ENCODE measurements at regions not wholly inside any gene's neighbourhood (a gene's known extent, or its start where the extent isn't known, plus 50 kb on each side); places are given as distances from the start of the nearest gene placed in this dataset.
A peak's percentile ranks its signal among the peaks of the same experiment; 100 is the strongest.

DNA sequence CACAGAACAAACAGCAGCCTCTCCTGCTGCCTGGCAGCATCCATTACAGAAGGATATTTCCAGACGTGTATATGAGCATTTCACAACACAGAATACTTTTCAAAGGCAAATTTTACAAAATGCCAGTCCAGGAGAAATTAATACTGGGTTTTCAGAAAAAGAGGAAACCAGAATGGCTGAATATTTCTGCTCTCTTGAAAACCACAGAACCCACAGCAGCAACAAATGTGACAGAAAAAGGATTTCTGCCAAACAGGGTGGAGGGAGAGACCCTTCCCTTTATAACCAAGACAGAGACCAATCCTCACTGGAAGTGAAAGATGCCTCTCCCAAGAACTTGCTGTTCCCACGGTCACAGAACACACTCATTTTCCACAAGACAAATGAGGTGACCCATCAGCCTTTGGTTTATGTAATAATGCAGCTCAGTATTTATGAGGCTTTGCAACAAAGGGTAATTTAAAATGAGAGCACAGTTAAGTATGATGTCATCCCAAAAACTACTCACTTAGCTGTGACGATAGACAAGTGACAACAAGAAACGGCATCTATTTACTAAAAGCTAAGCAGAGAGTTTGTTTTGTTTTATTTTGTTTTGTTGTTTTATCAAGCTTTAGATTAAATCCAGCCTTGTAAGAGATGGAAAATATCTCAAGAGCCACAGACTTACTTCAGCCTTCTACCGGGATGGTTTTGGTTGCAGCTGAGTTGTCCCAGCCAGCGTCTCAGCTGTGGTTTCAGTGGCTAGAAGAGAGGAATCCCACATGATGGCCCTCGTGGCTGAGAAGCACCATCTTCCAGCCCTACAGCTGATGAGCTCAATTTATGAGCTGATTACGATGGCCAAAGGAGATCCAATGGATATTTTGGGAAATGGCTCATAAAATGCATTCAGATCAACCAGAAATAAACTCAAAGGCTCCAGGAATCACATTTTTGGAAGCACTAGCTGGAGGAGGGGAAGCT lies 249.3 kb upstream of the AGAP1 start:
- Histone ChIP-seq H3K4me1 (ENCODE audit: insufficient read depth) (no peaks in the 10 kb centered on the region), H3K4me2 (no peak overlapping the region)
- DNase-seq (ENCODE audit: low spot score) = no peak

DNA sequence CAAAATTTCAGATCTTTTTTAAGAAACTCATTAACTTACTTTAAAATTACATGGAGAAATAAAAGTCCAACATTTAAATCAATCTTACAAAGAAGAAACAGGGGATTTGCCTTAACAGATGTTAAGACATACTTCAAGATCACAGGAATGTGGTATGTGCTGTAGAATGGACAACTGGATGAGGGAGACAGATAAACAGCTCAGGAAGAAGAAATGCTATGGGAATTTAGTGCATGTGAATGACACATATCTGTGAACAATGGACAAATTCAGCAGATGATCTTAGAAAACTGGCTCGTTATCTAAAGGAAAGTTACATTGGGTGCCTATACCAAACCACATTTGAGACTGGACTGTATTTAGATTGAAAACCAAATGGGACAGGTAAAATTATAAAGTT lies 246.8 kb upstream of the AGAP1 start:
- no peaks in the 10 kb centered on the region for H4K20me1 ChIP-seq (ENCODE audit: insufficient read depth, poor library complexity, severe bottlenecking)
- no peaks in the 10 kb centered on the region for H3K27me3 ChIP-seq
- H3K9me3 ChIP-seq (ENCODE audit: low read depth) = no peaks in the 10 kb centered on the region
- H3K27ac ChIP-seq = no peak overlapping the region
- H2AFZ ChIP-seq = no peak overlapping the region
- no peak overlapping the region for H3K4me3 ChIP-seq
- no peaks in the 10 kb centered on the region for H3K9me2 ChIP-seq (replicated peaks; ENCODE audit: insufficient read depth)
- 92% methylated on average over 1 of the region's 1 CpG for WGBS (ENCODE audit: low lambda C conversion rate, missing lambda C conversion rate)
- no peak overlapping the region for H3K4me2 ChIP-seq
- H3K79me2 ChIP-seq = no peaks in the 10 kb centered on the region
- no peak for TF ChIP-seq EZH2 (IDR thresholded peaks at IDR 0.05; ENCODE audit: borderline replicate concordance)
- no peak for TF ChIP-seq EZH2phosphoT487 (IDR thresholded peaks at IDR 0.05; ENCODE audit: low read depth, severe bottlenecking, unreplicated experiment)
- TF ChIP-seq, protein P1, sequence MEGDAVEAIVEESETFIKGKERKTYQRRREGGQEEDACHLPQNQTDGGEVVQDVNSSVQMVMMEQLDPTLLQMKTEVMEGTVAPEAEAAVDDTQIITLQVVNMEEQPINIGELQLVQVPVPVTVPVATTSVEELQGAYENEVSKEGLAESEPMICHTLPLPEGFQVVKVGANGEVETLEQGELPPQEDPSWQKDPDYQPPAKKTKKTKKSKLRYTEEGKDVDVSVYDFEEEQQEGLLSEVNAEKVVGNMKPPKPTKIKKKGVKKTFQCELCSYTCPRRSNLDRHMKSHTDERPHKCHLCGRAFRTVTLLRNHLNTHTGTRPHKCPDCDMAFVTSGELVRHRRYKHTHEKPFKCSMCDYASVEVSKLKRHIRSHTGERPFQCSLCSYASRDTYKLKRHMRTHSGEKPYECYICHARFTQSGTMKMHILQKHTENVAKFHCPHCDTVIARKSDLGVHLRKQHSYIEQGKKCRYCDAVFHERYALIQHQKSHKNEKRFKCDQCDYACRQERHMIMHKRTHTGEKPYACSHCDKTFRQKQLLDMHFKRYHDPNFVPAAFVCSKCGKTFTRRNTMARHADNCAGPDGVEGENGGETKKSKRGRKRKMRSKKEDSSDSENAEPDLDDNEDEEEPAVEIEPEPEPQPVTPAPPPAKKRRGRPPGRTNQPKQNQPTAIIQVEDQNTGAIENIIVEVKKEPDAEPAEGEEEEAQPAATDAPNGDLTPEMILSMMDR (IDR thresholded peaks at IDR 0.05; ENCODE audit: poor library complexity) = no peak
- DNase-seq (ENCODE audit: low spot score) = no peak
- H3K36me3 ChIP-seq (replicated peaks; ENCODE audit: insufficient read depth, low read depth) = no peaks in the 10 kb centered on the region
- H3K4me1 ChIP-seq (ENCODE audit: insufficient read depth) = no peaks in the 10 kb centered on the region

More for the DNA sequence above, 249.3 kb upstream of the AGAP1 start:
- Histone ChIP-seq H4K20me1 (ENCODE audit: insufficient read depth, poor library complexity, severe bottlenecking) (no peaks in the 10 kb centered on the region), H3K27me3 (no peaks in the 10 kb centered on the region), H3K79me2 (no peaks in the 10 kb centered on the region), H3K4me3 (no peak overlapping the region), H3K36me3 (replicated peaks; ENCODE audit: insufficient read depth, low read depth) (no peaks in the 10 kb centered on the region), H3K9me2 (replicated peaks; ENCODE audit: insufficient read depth) (no peaks in the 10 kb centered on the region), H3K9me3 (ENCODE audit: low read depth) (no peaks in the 10 kb centered on the region), H3K27ac (peak overlapping the region; percentile 18), H2AFZ (no peak overlapping the region)
- TF ChIP-seq EZH2 (IDR thresholded peaks at IDR 0.05; ENCODE audit: borderline replicate concordance) (no peak), EZH2phosphoT487 (IDR thresholded peaks at IDR 0.05; ENCODE audit: low read depth, severe bottlenecking, unreplicated experiment) (no peak)
- TF ChIP-seq, protein P1 (IDR thresholded peaks at IDR 0.05; ENCODE audit: poor library complexity) = no peak
- WGBS (ENCODE audit: low lambda C conversion rate, missing lambda C conversion rate) = 54% methylated on average over 8 of the region's 8 CpGs

DNA sequence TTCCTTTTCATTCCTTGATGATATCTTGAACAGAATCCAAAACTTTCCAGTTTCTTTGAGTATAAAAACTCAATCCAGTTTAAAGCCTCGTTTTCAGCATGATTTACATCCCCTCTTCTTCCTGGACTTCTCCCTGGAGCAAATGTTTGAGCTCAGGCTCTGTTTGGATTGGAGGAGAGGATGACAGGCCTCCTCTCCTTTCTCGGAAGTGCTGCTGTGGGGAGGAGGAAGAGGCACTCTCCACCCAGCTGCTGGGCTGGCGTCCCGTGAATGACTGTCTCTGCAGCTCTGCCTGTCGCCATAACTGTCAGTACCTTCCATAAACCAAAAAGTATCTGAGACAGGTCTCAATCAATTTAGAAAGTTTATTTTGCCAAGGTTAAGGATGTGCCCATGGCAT lies 238.2 kb upstream of the AGAP1 start:
- no peaks in the 10 kb centered on the region for H3K9me2 ChIP-seq (replicated peaks; ENCODE audit: insufficient read depth)
- H3K79me2 ChIP-seq = no peaks in the 10 kb centered on the region
- H4K20me1 ChIP-seq (ENCODE audit: insufficient read depth, poor library complexity, severe bottlenecking) = no peaks in the 10 kb centered on the region
- no peak overlapping the region for H2AFZ ChIP-seq
- TF ChIP-seq, protein P1 (IDR thresholded peaks at IDR 0.05; ENCODE audit: poor library complexity) = no peak
- TF ChIP-seq EZH2 (IDR thresholded peaks at IDR 0.05; ENCODE audit: borderline replicate concordance) = no peak
- no peak for TF ChIP-seq EZH2phosphoT487 (IDR thresholded peaks at IDR 0.05; ENCODE audit: low read depth, severe bottlenecking, unreplicated experiment)
- 49% methylated on average over 5 of the region's 5 CpGs for WGBS (ENCODE audit: low lambda C conversion rate, missing lambda C conversion rate)
- no peak overlapping the region for H3K4me3 ChIP-seq
- no peaks in the 10 kb centered on the region for H3K27me3 ChIP-seq
- H3K36me3 ChIP-seq (replicated peaks; ENCODE audit: insufficient read depth, low read depth) = no peaks in the 10 kb centered on the region
- no peaks in the 10 kb centered on the region for H3K4me1 ChIP-seq (ENCODE audit: insufficient read depth)
- H3K4me2 ChIP-seq = no peak overlapping the region
- no peak for DNase-seq (ENCODE audit: low spot score)
- H3K27ac ChIP-seq = no peak overlapping the region
- H3K9me3 ChIP-seq (ENCODE audit: low read depth) = no peaks in the 10 kb centered on the region

All from hepatocyte (in vitro differentiated cells).